GM23338 (cell line): ENCODE measurements at regions not wholly inside any gene's neighbourhood (a gene's known extent, or its start where the extent isn't known, plus 50 kb on each side); places are given as distances from the start of the nearest gene placed in this dataset.

Experiments
- ATAC-seq: fragments of 200-7000 bp; cut with Tn5 transposase; 3 replicates; pipeline ENCODE4 v1.9.1; 2020
- DNase-seq: peaks from one replicate; pipeline ENCODE4 v3.0.0-alpha.2; 2015; ENCODE audit warnings: low spot score
- H2AFZ ChIP-seq: fragments of 200-600 bp; sonication (generic); 2 replicates; pipeline ENCODE4 v1.8.0; 2016; ENCODE audit warnings: antibody characterized with exemption, mild to moderate bottlenecking, moderate library complexity
- H3F3A ChIP-seq: fragments of 200-600 bp; sonication (generic); replicated peaks from 2 replicates; pipeline ENCODE4 v1.8.0; 2017; ENCODE audit warnings: antibody characterized with exemption, mixed run types, low read depth
- H3K27ac ChIP-seq: fragments of 200-600 bp; sonication (generic); 2 replicates; pipeline ENCODE4 v1.6.1; 2016; ENCODE audit warnings: low read depth
- H3K27me3 ChIP-seq: fragments of 200-600 bp; sonication (generic); 2 replicates; pipeline ENCODE4 v1.8.0; 2016; ENCODE audit warnings: mild to moderate bottlenecking, mixed run types, moderate library complexity; ENCODE audit not compliant: insufficient read depth
- H3K36me3 ChIP-seq: fragments of 200-600 bp; sonication (generic); 2 replicates; pipeline ENCODE4 v1.8.0; 2016; ENCODE audit warnings: mild to moderate bottlenecking; ENCODE audit not compliant: insufficient read depth
- H3K4me1 ChIP-seq: fragments of 200-600 bp; sonication (generic); 2 replicates; pipeline ENCODE4 v1.8.0; 2016; ENCODE audit warnings: mild to moderate bottlenecking, moderate library complexity; ENCODE audit not compliant: insufficient read depth
- H3K4me2 ChIP-seq: fragments of 200-600 bp; sonication (generic); 2 replicates; pipeline ENCODE4 v1.7.1; 2017; ENCODE audit warnings: mixed run types
- H3K4me3 ChIP-seq: fragments of 200-600 bp; sonication (generic); 2 replicates; pipeline ENCODE4 v1.6.1; 2016; ENCODE audit warnings: mixed run types
- H3K79me2 ChIP-seq: fragments of 200-600 bp; sonication (generic); replicated peaks from 2 replicates; pipeline ENCODE4 v1.8.0; 2017; ENCODE audit warnings: mild to moderate bottlenecking; ENCODE audit not compliant: insufficient read depth
- H3K9me2 ChIP-seq: fragments of 200-600 bp; sonication (generic); 2 replicates; pipeline ENCODE4 v1.8.0; 2017; ENCODE audit not compliant: insufficient read depth
- H4K20me1 ChIP-seq: fragments of 200-600 bp; sonication (generic); replicated peaks from 2 replicates; pipeline ENCODE4 v1.8.0; 2017; ENCODE audit warnings: mild to moderate bottlenecking; ENCODE audit not compliant: insufficient read depth
- H3K27ac Mint-ChIP-seq: 2 replicates; pipeline ENCODE4 v1.8.0; 2020; ENCODE audit warnings: inconsistent platforms, mild to moderate bottlenecking, moderate library complexity, mixed read lengths
- H3K27me3 Mint-ChIP-seq: 3 replicates; pipeline ENCODE4 v1.8.0; 2022; ENCODE audit warnings: low read depth, mild to moderate bottlenecking, moderate library complexity, mixed read lengths, inconsistent platforms; ENCODE audit not compliant: insufficient read depth, poor library complexity
- H3K36me3 Mint-ChIP-seq: 3 replicates; pipeline ENCODE4 v1.8.0; 2021; ENCODE audit warnings: low read depth, mild to moderate bottlenecking, inconsistent platforms, moderate library complexity, mixed read lengths
- H3K4me1 Mint-ChIP-seq: 3 replicates; pipeline ENCODE4 v1.8.0; 2020; ENCODE audit warnings: mild to moderate bottlenecking, inconsistent platforms, mixed read lengths
- H3K4me3 Mint-ChIP-seq: 3 replicates; pipeline ENCODE4 v1.8.0; 2021; ENCODE audit warnings: moderate library complexity, mild to moderate bottlenecking, inconsistent platforms, mixed read lengths
- H3K9me3 Mint-ChIP-seq: 3 replicates; pipeline ENCODE4 v1.8.0; 2020; ENCODE audit warnings: moderate library complexity, mild to moderate bottlenecking, inconsistent platforms, mixed read lengths
- CTCF ChIP-seq, 2 experiments: fragments of 200-600 bp in 1 of 2; sonication (generic) in 1 of 2; conservative IDR thresholded peaks; 2 replicates each; pipeline versions ENCODE4 v1.5.1 to v1.6.1; 2016 to 2017; ENCODE audit warnings: antibody characterized with exemption in 2 of 2, low read depth in 2 of 2, mild to moderate bottlenecking in 2 of 2, moderate library complexity in 1 of 2
- ETS1 ChIP-seq: IDR thresholded peaks from 2 replicates; pipeline ENCODE4 v1.6.1; 2016; ENCODE audit warnings: antibody characterized with exemption
- EZH2 ChIP-seq: fragments of 200-600 bp; sonication (generic); IDR thresholded peaks from one replicate; pipeline ENCODE4 v1.8.0; 2017; ENCODE audit warnings: antibody characterized with exemption, mild to moderate bottlenecking, low read depth; ENCODE audit not compliant: unreplicated experiment
- NANOG ChIP-seq: IDR thresholded peaks from 2 replicates; pipeline ENCODE4 v1.6.1; 2016; ENCODE audit warnings: antibody characterized with exemption, borderline replicate concordance
- POLR2AphosphoS5 ChIP-seq: IDR thresholded peaks from 2 replicates; pipeline ENCODE4 v1.6.1; 2016; ENCODE audit warnings: antibody characterized with exemption, low read depth
- REST ChIP-seq: IDR thresholded peaks from one replicate; pipeline ENCODE4 v1.6.1; 2018; ENCODE audit warnings: antibody characterized with exemption; ENCODE audit not compliant: unreplicated experiment
- STAT1 ChIP-seq: IDR thresholded peaks from one replicate; pipeline ENCODE4 v1.6.1; 2016; ENCODE audit warnings: antibody characterized with exemption; ENCODE audit not compliant: unreplicated experiment
- ZNF331 ChIP-seq: fragments of 250-450 bp; sonication (Bioruptor Pico); IDR thresholded peaks from 2 replicates; pipeline ENCODE4 v1.5.0; 2020; ENCODE audit warnings: low read depth, mild to moderate bottlenecking, moderate library complexity
- ZNF462 ChIP-seq: fragments of 250-450 bp; sonication (Bioruptor Pico); IDR thresholded peaks from 2 replicates; pipeline ENCODE4 v1.5.0; 2020; ENCODE audit warnings: mild to moderate bottlenecking, moderate library complexity

GRCh38 chrX:69238887-69239231 is 73.6 kb upstream of the PJA1 start:
- Mint-ChIP-seq H3K4me3 (no peak overlapping the region), H3K27ac (no peak overlapping the region), H3K9me3 (no peaks in the 10 kb centered on the region), H3K27me3 (peaks cover 8% of the 10 kb centered on the region), H3K36me3 (no peaks in the 10 kb centered on the region), H3K4me1 (no peaks in the 10 kb centered on the region; the same call in 2 of the 3 replicates)
- no peak overlapping the region for H3K4me2 ChIP-seq
- H3K4me3 ChIP-seq = no peak overlapping the region
- no peaks in the 10 kb centered on the region for H3K36me3 ChIP-seq
- DNase-seq (no peak), ATAC-seq (no peak)
- H3F3A ChIP-seq = no peaks in the 10 kb centered on the region
- no peak overlapping the region for H3K27ac ChIP-seq
- TF ChIP-seq POLR2AphosphoS5 (no peak), ETS1 (no peak), STAT1 (no peak), ZNF331 (CRISPR knock-in tag) (no peak), EZH2 (no peak), REST (no peak), NANOG (no peak), ZNF462 (CRISPR knock-in tag) (no peak), CTCF (conservative IDR thresholded peaks at IDR 0.05; ENCODE audit: low read depth in 2 of 2) (no peak)
- no peak overlapping the region for H2AFZ ChIP-seq
- H4K20me1 ChIP-seq = no peaks in the 10 kb centered on the region
- no peaks in the 10 kb centered on the region for H3K4me1 ChIP-seq
- no peaks in the 10 kb centered on the region for H3K27me3 ChIP-seq
- H3K79me2 ChIP-seq = no peaks in the 10 kb centered on the region
- no peaks in the 10 kb centered on the region for H3K9me2 ChIP-seq
